HL-60/S4 treated with retinoic acid at 250 ng/mL for 4 days and 3 days (cell line): ENCODE measurements at regions not wholly inside any gene's neighbourhood (a gene's known extent, or its start where the extent isn't known, plus 50 kb on each side); places are given as distances from the start of the nearest gene placed in this dataset.

Experiments used
- in situ Hi-C: fragments of 300-500 bp; cut with MboI; formaldehyde crosslinking; loops from 2 replicates; pipeline ENCODE4 v1.7.0; 2022; ENCODE audit warnings: low sequenced_read_pairs

DNA sequence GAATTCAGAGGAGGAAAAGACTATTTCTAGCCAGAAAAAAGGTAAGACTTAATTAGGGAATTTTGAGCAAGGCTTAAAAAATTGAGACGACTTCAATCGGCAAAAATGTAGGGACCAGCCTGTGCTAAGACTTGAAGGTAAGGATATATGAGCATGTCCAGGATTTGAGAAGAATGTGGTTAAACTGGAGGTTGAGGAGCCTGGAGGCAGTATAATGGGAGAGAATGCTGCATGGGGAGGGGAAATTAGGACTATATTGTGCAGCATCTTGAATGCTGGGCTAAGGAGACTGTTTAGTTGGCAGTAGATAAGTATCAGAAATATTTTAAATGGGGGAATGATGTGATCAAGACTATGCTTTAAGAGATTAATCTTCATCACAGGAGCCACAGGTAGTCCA is 53.1 kb upstream of the PCGF5 start:
- in situ Hi-C loops = no loop called here

DNA sequence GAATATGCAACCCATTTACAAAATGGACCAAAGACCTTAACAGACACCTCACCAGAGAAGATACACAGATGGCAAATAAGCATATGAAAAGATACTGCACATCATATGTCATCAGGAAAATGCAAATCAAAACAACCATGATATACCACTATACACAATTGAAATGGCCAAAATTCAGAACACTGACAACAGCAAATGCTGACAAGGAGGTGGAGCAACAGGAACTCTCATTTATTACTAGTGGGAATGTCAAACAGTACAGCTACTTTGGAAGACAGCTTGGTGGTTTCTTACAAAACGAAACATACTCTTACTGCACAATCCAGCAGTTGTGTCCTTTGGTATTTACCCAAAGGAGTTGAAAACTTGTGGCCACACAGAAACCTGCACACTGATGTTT is 50.0 kb upstream of the PCGF5 start:
- in situ Hi-C loops = no loop called here
